DMS53 (cell line): ENCODE measurements at regions not wholly inside any gene's neighbourhood (a gene's known extent, or its start where the extent isn't known, plus 50 kb on each side); places are given as distances from the start of the nearest gene placed in this dataset.
"Not testable (repeated sequence)": the region's sequence is repeated elsewhere in the genome, so short reads cannot be mapped to it uniquely, and the experiment has no call there.

Experiments used
- DNase-seq: peaks from one replicate; lab custom pipeline; 2025; lab: John Stamatoyannopoulos, UW

DNA sequence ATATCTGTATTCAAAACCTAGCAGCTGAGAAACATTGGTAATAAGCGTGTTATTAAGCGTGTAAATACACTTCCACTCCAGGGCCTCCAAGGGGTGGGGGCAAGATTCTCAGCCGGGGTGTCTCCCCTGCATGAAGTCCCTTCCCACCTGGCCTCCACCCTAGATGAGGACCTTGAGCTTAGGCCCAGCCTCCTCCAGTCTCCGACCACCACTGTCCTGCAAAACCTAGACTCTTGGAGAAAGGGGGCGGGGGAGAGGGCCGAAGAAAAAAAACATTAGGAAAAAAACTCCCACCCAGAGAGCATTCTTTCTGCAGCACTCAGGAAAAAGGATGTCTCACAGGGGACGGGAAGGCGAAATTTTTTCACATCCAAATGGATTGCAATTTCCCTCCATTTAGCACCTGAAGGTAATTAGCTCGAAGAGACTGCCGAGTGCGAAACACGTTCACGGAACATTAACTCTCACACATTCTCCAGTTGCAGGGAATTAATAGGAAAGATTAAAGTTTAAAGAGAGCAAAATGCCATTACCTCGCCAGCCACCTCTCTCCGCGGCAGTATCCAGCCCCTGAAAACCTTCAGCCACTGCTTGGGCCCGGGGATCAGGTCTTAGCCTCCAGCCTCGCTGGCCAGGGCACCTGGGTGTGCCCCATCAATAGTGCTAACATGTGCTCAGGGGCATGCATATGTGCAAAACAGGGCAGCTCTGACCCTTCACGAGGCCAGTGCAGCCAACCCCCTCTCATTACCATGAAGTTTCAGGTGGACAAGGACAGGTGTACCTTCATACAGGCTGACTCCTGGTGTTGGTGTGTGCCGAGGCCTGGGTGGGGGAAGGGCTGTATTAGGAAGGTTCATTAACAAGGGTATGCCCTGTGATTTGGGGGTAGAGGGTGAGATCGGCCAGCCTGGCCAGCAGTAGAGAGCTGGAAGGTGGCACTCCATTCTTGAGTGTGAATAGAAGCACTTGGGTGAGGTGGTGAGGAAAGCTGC is 77.2 kb downstream of the HIF1AN start:
- no peak for DNase-seq

DNA sequence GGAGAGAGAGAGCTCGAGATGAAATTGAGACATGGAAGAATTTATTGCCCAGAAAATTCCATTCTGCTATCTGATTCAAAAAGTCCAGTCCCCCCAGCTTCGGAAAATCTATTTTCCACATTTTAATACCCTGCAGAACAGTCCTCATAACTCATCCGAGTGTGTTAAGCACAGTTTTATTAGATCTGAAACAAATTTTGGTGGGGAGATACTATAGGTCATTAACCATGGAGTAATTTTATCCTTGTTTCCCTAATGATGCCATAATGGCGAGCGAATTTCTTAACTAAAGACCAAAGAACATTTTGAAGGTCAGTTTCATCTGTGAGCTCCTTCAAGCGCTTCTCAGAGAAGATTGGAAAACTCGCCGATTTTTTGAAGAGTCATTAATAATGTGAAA is 78.1 kb downstream of the HIF1AN start:
- DNase-seq, result no peak

DNA sequence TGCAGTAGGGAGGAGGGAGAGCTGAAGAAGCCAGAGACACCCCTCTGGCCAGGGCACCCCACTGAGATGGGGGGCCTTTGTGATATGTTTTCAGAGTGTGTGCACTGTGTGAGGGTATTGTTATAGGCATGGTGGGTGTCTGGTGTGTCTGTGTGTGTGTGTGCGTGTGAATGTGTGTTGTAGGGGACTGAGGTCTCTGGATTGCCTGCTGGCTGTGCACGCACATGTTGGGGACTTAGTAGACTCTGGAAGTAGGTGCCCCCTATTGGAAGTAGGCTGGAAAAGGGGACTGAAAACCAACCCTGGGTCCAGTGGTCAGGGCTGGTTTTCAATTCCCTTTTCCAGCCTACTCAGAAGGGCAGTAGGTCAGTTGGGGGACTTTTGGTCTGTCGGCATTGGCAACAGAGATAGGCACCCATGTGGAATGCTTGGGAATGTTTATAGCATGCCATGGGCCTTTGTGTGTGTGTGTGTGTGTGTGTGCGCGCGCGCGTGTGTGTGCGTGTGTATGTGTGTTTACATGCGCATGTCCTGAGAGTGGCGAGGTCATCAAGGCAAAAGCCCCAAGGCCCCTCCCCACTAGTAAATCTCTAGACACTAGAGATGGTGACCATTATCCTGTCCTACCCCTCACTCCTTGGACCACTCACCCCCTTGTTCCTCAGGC is 78.8 kb downstream of the HIF1AN start:
- no peak for DNase-seq

DNA sequence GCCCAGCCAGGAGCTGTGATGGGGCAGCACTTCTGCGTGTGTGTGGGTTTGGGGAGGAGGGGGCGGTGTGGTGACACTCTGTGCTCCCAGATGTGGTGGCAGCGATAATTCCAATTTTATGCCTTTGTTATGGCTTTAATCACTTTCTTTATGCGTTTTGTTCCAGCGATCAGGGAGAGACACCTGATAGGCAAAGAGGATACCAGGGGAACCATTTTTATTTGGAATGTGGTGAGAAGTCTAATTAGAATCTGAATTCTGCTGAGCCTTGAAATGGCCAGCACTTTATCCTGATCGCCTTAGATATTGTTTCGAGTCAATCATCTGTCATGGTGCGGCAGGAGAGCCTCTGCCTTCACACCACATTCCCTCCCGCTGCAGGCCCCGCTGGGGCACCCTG is 79.5 kb downstream of the HIF1AN start:
- DNase-seq, result no peak

DNA sequence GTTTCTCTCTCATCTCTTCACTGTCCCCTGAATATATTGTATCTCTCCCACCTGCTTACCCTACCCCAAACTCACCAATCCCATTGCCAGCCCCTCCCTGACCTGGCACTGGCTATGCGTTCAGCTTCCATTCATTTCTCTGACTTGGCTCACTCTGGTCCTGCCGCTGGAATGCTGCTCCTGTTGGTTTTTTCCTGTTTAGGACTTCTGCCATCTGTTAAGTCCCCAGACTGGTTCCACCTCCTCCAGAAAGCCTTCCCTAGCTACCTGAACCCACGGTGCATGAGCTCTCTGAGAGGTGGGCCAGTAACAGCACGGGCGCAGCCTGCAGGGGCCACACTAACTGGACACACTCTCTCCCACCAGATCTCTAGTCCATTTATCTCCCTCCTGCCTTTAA is 80.2 kb downstream of the HIF1AN start:
- DNase-seq, result no peak

DNA sequence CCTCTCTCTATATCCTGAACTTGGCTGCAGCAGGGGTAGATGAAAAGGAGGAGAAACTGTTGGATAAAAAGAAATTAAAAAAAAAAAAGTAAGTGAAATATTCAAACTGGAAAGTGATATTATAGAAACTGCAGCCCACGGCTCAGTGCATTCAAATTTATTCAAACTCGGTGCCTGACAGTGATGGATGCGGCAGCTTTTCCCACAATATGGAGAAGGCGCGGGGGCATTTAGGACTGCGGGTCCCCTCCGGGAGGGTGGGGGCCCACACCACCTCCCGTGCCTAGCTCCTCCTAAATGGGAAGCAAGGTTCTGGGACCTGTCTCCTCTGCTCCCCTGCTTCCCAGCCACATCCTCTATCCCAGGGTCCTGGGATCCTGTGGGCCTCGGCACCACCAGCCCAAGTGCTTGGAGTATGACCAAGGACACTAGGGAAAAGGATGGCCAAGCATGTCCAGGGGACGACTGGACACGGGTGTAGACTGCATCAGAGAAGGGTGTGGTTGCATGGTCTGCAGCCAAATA is 82.4 kb downstream of the HIF1AN start:
- no peak for DNase-seq

DNA sequence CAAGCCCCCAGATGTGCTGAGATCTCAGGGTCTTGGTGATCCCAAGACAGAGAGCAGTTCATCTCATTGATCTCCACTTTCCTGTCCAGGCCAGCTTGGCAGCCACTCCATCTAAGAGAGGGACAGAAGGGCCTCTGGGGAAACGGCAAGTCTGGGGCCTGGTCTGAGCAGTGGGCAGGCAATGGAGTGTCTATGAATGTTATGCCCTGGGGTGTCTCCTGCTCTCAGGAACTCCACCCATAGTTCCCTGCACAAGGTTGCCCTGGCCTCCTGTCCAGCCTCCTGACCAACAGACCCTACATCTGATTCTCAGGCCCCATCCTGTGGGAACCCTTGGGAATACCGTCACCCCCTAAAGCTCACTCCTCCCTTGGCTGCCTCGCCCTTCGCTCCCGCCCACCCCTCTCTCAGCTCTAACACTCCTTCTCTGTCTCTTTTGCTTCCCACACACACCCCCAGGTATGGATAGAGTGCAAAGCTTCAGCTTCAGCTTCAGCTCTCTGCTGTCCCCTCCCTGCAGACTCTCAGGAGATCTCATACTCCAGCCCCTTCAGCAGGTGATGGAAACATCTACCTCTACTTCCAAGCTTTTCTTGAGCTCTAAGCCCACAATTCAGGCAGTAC is 83.0 kb downstream of the HIF1AN start:
- DNase-seq, result no peak

DNA sequence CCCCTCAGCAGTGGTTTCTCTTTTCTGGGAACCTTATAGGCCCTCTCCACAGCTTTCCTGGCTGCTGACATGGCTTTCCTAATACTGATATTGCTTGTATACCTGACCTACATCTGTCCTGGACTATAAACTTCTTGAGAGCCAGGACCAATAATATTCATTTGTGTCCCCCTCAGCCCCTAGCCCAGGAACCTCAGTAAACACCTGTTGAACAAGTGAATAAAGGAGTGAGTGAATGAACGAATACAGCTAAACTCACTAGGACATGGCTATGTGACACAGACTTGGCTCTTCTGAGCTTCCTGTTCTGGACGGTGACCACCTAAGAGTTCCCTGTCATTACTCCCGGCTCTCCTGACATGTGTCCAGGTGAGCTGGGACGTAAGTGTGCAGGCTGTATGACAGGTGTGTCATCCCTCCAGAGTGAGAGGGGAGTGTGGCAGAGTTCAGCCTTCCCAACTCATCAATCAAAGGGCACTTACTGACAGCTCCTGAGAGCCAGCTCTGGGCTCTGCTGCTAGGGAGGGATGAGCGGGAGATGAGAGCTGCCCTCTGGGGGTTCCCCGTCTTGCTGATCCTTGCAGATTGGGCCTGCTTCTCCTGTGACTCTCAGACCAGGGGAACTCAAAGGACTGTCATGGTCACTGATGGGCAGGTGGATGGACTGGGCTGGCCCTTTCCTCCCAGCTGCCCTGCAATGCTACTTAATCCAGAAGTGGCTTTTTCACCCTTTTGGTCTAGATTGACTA is 84.5 kb downstream of the HIF1AN start:
- DNase-seq, result no peak

DNA sequence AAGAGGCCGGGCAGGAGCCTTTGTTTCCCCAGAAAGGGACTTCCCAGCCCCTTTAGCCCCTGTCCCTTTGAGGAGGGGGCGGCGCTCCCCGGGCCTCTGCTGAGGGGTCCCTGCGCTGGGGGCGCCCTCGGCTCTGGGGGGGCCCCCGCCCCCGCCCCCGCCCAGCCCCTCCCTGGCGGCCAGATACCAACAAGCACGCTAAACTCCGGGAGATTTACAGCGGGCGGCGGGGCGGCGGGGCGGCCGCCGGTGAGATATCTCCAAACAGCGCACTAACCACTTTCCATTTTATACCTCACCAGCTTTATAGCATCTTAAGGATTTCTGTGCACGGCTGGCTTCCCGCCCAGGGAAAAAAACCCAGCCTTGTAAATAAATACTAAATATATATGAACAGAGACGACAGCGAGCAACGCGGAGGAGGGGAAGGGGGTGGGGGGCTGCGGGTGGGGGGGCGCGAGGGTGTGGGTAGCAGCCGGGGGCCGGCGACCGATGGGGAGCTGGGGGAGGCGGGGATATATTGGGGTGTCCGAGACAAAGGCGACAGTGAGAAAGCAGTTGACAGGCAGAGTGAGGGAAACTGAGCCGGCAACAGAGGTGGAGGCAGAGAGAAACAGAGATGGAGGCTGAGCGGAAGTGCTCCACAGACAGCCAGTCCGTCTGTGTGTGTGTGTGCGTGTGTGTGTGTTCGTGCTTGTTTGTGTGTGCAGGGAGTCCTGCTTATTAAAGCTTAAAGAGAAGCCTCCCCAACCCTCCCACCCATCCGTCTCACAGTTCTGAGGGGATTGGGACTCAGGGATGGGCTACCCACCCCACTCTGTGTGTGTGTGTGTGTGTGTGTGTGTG is 85.8 kb downstream of the HIF1AN start:
- no peak for DNase-seq

DNA sequence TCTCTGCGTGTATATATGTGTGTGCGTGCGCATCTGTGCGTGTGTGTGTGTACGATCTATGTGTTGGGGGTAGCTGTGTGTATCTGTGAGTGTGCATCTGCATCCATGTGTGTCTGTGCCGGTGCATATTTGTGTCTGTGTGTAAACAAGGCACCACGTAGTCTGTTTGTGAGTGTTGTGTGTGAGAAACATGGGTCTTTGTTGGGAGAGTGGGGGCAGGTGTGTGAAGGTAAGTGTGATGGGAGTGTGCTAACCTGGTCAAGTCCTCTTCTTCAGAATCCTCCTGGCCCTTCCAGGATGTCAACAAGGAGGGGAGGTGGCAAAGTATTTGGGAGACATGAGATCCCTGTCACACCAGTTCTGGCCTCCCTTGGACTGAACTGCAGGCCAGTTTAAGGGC is 87.2 kb downstream of the HIF1AN start:
- DNase-seq, result no peak

DNA sequence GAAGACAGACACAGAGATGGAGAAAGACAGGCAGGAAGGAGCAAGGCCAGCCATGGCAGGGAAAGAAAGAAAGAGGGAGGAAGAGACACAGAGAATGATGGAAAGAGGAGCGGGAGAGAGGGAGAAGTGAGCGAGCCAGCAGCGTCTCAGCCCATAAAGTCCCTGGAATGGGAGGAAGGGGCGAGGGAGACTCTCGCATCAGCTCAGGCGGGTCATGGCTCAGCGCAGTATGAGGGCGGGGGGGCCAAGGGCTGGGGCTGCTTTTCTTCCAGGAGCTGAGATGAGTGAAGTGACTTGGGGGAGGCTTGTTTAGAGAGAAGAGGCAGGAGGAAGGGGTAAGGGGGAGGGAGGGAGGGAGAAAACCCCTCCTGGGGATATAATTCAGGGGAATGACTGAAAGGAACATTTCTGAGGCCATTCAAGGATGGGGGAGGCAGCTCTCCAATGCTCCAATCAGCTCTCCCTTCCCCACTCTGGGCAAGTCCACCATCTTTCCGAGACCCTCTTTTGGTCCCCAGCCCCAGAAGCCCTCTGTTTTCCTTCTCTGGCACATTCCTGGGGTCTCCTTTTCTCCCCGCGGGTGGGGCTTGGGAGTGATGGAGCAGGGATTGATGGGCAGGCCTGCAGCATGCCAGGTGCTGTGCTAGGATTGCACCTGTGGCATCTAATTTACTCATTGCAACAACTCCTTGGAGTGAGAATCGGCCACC is 87.9 kb downstream of the HIF1AN start:
- DNase-seq, result no peak

DNA sequence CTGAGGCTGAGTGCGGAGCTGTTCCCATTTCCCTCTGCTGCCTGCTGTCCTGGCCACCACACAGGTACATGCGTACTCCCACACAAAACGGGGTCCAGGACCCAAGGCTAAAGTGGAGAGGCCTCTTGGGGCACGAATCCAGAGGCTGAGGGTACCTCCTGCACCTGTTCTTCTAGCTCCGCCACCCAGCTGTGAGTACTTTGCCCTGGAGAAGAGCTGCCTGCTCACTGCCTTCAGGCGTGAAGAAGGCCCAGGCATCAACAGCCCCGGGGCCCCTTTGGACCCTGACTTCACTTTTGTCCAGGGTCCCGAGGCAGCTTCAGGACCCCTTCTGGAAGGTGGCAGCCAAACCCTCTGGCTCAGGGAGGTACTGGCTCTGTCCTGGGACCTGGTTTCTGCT is 88.6 kb downstream of the HIF1AN start:
- no peak for DNase-seq

DNA sequence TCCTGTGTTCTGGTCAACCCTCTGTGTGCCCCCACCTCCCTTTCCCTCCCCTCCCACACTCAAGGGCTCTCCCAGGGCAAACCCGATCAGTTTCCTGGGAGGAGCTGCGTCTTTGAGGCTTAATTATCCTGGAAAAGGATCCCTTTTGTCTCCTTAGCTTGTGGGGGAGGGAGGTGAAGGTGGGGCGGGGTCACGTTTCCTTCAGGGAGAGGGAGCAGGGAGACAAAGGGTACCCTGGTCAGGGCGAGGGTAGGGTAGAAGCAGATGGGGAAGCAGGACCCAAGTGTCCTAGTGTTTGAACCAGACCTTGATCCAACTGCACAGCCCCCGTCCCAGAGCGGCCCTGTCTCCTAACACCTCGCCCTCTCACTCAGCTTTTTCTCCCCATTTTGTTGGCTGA is 90.1 kb downstream of the HIF1AN start:
- no peak for DNase-seq

DNA sequence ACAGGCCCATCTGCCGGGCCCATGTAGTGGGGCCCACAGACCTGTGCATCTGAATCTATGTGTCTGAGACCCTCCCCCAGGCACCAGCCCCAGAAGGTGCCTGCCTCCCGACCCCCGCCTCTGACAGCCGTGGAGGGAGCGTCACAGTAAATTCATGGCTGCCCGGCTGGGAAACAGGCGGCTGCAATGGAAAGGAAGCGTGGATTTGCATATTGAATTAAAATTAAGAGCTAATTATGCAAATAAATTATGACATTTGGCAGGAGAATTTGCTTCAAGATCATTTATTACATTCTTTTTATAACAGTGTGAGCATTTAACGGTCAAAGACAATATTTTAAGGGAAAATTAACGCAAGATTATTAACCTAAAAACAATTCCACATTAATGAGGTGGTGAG is 92.3 kb downstream of the HIF1AN start:
- DNase-seq, result no peak

DNA sequence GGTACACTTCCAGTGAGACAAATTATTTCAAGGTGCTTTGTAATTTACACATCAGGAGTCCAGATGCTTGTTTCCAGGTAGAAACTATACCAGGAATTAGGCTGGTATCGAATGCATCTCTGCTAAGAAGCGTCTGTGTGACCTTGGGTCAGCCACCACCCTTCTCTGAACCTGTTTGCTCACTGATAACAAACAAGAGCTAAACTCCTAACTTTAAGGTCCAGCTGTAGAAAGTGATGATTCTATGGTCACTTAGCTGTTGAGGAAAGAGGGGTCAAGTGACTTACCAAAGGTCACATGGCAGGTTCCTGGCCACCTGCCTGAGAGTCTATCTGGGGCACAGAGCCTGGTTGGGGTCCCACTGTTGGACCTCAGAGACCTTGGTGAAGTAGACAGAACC is 95.4 kb downstream of the HIF1AN start:
- no peak for DNase-seq

DNA sequence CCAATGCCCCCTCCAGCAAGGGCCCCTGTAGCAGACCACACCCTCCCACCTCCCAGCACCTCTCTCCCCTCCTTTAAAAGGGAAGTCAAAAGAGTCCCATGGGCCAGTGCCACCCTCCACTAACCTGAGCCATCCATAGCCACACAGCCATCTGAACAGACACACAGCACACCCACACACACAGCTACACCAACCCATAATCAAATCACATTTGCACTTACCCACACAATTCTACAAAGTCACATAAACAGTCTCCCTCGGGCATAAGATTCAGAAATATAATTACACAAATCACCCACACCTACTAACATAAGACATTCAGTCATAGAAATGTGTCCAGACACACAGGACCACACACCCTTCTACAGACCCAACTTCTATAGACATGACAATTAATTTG is 96.3 kb downstream of the HIF1AN start:
- DNase-seq, result no peak

DNA sequence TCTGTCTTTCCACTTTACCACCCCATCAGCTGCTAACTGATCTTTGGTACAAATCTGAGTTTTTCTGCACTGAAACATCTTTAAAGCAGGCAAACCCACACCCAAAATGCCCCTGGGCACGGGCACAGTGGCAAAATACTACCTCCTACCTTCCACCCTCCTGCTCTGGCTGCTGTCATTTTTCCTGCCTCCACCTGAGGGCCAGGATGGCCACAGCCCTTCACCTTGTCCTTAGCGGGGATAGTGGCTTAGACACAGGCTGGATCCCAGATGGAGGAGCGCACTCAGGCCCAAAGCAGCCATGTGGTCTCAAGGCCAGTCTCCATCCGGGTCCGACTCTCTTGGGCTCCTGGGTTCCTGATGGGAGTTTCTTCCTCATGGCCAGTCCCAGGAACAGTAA is 98.3 kb downstream of the HIF1AN start:
- peak; percentile 30 for DNase-seq

DNA sequence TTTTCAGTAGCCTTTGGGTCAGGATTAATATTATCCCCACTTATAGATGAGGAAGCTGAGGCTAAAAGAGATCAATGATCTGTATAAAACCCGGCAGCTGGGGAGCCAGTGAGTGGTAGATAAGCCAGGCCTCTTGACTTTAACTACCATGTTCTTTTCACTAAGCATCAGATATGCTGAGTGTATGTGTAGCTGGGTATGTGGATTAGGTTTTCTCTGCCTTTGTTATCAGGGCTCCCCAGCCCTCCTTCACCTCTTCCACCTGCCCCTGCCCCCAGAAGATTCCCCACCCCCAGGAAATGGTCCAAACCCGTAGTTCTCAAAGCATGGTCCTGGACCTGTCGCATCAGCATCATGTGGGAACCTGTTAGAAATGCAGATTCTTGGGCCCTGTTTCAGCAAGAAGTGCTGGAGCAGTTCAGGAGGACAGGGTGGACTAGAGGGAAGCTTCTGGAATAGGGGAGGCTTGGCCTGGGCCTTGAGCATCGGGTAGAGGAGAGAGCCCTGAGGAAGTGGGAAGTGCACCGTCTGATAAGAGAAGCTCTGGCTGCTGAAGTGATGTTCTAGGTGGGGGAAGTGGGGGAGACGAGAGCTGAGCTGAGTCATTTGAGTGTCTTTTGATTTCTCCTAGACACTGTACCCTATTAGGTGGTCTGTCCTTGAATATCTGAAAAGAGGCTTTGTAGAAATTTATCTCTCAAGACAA is 101.3 kb downstream of the HIF1AN start:
- DNase-seq, result peak; percentile 59

DNA sequence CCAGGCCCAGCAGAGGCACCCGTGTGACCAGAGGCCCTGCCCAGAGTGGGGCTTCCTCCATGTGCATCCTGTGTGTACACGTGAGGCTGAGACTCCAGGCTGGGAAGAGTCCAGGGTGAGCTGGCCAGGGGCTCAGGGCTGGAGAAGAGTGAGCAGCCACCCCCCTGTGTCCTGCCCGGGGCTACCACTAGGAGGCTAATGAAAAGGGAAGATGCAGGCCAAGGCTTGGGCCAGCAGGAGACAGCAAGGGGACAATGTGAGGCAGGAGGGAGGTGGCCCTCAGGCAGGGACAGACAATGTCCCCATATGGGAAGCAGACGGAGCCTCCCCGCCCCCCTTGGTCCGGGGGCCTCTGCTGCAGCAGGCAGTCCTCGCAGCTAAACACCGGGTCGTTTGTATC is 102.0 kb downstream of the HIF1AN start:
- DNase-seq, result peak; percentile 14

DNA sequence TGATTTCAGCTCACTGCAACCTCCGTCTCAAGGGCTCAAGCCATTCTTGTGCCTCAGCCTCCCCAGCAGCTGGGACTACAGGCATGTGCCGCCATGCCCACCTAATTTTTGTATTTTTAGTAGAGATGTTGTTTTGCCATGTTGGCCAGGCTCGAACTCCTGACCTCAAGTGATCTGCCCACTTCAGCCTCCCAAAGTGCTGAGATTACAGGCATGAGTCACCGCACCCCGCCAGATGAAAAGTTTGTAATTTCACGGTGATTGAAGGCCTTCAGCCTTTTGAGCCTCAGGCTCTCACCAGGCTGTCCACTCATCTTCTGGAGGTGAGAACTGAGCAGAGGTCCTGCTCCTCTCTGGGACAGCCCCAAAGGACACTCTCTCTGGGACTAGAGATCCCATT is 103.2 kb downstream of the HIF1AN start:
- DNase-seq, result not testable (repeated sequence)
